Liver (tissue), 7 donors: ENCODE measurements at regions not wholly inside any gene's neighbourhood (a gene's known extent, or its start where the extent isn't known, plus 50 kb on each side); places are given as distances from the start of the nearest gene placed in this dataset.
A peak's percentile ranks its signal among the peaks of the same experiment; 100 is the strongest.

Source experiments
- DNase-seq: peaks from one replicate; pipeline ENCODE4 v3.0.0-alpha.2; 2017; ENCODE audit warnings: low spot score
- H3K27ac ChIP-seq, 2 donors: one replicate each; pipeline ENCODE4 v1.7.0; 2013; ENCODE audit warnings: inconsistent platforms in 2 of 2, low read length in 2 of 2, control low read depth in 1 of 2, low read depth in 1 of 2, mild to moderate bottlenecking in 1 of 2
- H3K27me3 ChIP-seq, 4 donors: one replicate each; pipeline versions ENCODE4 v1.6.1 to v1.7.0; 2013; ENCODE audit warnings: low read length in 3 of 4, inconsistent platforms in 1 of 4, mild to moderate bottlenecking in 1 of 4, moderate library complexity in 1 of 4; ENCODE audit not compliant: control insufficient read depth in 4 of 4, insufficient read depth in 4 of 4
- H3K36me3 ChIP-seq, 4 donors: one replicate each; pipeline versions ENCODE4 v1.6.1 to v1.7.0; 2013; ENCODE audit warnings: low read length in 3 of 4, mild to moderate bottlenecking in 3 of 4, low read depth in 1 of 4, moderate library complexity in 1 of 4; ENCODE audit not compliant: control insufficient read depth in 4 of 4, insufficient read depth in 3 of 4
- H3K4me1 ChIP-seq, 4 donors: one replicate each; pipeline versions ENCODE4 v1.6.1 to v1.7.0; 2013; ENCODE audit warnings: low read length in 3 of 4, mild to moderate bottlenecking in 3 of 4, moderate library complexity in 1 of 4; ENCODE audit not compliant: control insufficient read depth in 4 of 4, insufficient read depth in 4 of 4
- H3K4me3 ChIP-seq, 3 donors: one replicate each; pipeline versions ENCODE4 v1.6.1 to v1.7.0; 2013; ENCODE audit warnings: low read length in 3 of 3, control low read depth in 1 of 3, low read depth in 1 of 3, mild to moderate bottlenecking in 1 of 3
- H3K9ac ChIP-seq, 2 donors: one replicate each; pipeline ENCODE4 v1.7.0; 2013; ENCODE audit warnings: low read length in 2 of 2, mild to moderate bottlenecking in 2 of 2, moderate library complexity in 2 of 2, control low read depth in 1 of 2, low read depth in 1 of 2
- H3K9me3 ChIP-seq, 4 donors: one replicate each; pipeline versions ENCODE4 v1.6.1 to v1.7.0; 2013; ENCODE audit warnings: low read length in 3 of 4; ENCODE audit not compliant: control insufficient read depth in 4 of 4
- FOXA2 ChIP-seq: IDR thresholded peaks from 2 replicates; pipeline ENCODE4 v1.6.1; 2016; ENCODE audit warnings: antibody characterized with exemption
- HNF4G ChIP-seq: IDR thresholded peaks from 2 replicates; pipeline ENCODE4 v1.6.1; 2016; ENCODE audit warnings: antibody characterized with exemption
- JUND ChIP-seq, 2 donors: IDR thresholded peaks; 2 replicates each; pipeline ENCODE4 v1.6.1; 2016; ENCODE audit warnings: antibody characterized with exemption in 2 of 2
- RAD21 ChIP-seq, 2 donors: IDR thresholded peaks; 2 replicates each; pipeline ENCODE4 v1.6.1; 2016; ENCODE audit warnings: antibody characterized with exemption in 2 of 2, mild to moderate bottlenecking in 2 of 2
- REST ChIP-seq: IDR thresholded peaks from 2 replicates; pipeline ENCODE4 v1.6.1; 2016; ENCODE audit warnings: antibody characterized with exemption, mild to moderate bottlenecking
- RXRA ChIP-seq, 2 donors: IDR thresholded peaks; 2 replicates each; pipeline ENCODE4 v1.6.1; 2017 to 2018; ENCODE audit warnings: antibody characterized with exemption in 2 of 2, mild to moderate bottlenecking in 1 of 2
- SP1 ChIP-seq: IDR thresholded peaks from 2 replicates; pipeline ENCODE4 v1.6.1; 2018; ENCODE audit warnings: antibody characterized with exemption, mild to moderate bottlenecking
- TAF1 ChIP-seq: conservative IDR thresholded peaks from 2 replicates; pipeline ENCODE4 v1.6.1; 2016; ENCODE audit warnings: antibody characterized with exemption, mild to moderate bottlenecking
- ZBTB33 ChIP-seq: IDR thresholded peaks from 2 replicates; pipeline ENCODE4 v1.6.1; 2016; ENCODE audit warnings: antibody characterized with exemption
- WGBS: extraction: QIAGEN DNeasy Blood & Tissue Kit; methylation state at CpG from one replicate; pipeline ENCODE4 v1.1.7; 2013; 5-methylcytosine and 5-hydroxymethylcytosine counted together
- TF ChIP-seq, protein P1 (sequence below): IDR thresholded peaks from 2 replicates; pipeline ENCODE4 v1.6.1; 2016; ENCODE audit warnings: antibody characterized with exemption
- donor health status: healthy.
- donor health status: healthy.
- donor health status: healthy.
- donor health status: healthy.

DNA sequence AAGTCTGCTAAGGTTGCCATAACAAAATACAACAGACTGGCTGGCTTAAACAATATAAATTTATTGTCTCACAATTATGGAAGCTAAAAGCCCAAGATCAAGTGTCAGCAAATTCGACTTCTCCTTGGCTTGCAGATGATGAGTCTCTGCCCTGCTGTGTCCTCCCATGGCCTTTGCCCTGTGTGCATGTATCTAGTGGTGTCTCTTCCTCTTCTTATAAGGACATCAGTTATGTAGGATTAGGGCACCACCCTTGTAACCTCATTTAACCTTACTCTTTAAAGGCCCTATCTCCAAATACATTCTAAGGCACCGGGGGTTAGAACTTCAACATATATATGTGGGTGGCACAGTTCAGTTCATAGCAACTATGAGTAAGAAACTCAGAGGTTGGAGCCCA, 157.9 kb upstream of the RASA1 start:
- TF ChIP-seq HNF4G (no peak), RXRA (IDR thresholded peaks at IDR 0.05) (peak in 1 of 2 donors; percentile 19)
- no peaks in the 10 kb centered on the region for H3K36me3 ChIP-seq
- no peak overlapping the region for H3K27ac ChIP-seq
- H3K4me3 ChIP-seq: no peak overlapping the region
- 74% methylated on average over 2 of the region's 2 CpGs for WGBS
- DNase-seq: no peak
- H3K9me3 ChIP-seq: no peaks in the 10 kb centered on the region
- H3K9ac ChIP-seq: no peak overlapping the region
- no peaks in the 10 kb centered on the region for H3K27me3 ChIP-seq
- H3K4me1 ChIP-seq: no peaks in the 10 kb centered on the region

DNA sequence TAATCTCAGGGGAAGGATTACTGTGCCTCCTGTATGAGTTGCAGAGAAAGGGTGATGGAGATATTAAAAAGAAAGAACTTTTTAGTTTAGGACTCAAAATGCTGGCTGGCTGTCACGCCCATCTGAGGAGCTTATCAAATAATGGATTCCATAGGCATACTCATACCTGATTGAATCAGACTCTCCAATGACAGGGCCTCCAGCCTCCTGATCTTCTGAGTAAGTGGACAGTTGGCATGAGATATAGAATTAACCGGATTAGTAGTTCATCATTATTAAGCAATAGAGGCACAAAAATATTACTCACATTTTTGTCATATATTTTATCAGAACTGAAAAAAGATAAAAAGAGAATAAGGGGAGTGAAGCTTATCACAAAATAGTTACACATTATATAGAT, 157.0 kb upstream of the RASA1 start:
- TF ChIP-seq REST: no peak
- TF ChIP-seq JUND (IDR thresholded peaks at IDR 0.05): no peak
- no peak for TF ChIP-seq FOXA2
- TF ChIP-seq HNF4G: no peak
- no peak for TF ChIP-seq RAD21 (IDR thresholded peaks at IDR 0.05)
- no peak for TF ChIP-seq TAF1

GRCh38 chr5:87113861-87114260, 153.8 kb upstream of the RASA1 start:
- Histone ChIP-seq H3K36me3 (no peaks in the 10 kb centered on the region), H3K27me3 (no peaks in the 10 kb centered on the region), H3K9me3 (no peaks in the 10 kb centered on the region), H3K27ac (no peak overlapping the region), H3K4me1 (no peaks in the 10 kb centered on the region), H3K9ac (no peak overlapping the region), H3K4me3 (no peak overlapping the region)
- no peak for TF ChIP-seq ZBTB33
- TF ChIP-seq SP1: no peak
- TF ChIP-seq, protein P1, sequence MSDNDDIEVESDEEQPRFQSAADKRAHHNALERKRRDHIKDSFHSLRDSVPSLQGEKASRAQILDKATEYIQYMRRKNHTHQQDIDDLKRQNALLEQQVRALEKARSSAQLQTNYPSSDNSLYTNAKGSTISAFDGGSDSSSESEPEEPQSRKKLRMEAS: no peak
- 83% methylated on average over 3 of the region's 3 CpGs for WGBS
- DNase-seq: no peak

More for the DNA sequence above, 157.0 kb upstream of the RASA1 start:
- H3K27ac ChIP-seq: no peak overlapping the region
- no peaks in the 10 kb centered on the region for H3K9me3 ChIP-seq
- no peaks in the 10 kb centered on the region for H3K36me3 ChIP-seq
- H3K9ac ChIP-seq: no peak overlapping the region
- no peak overlapping the region for H3K4me3 ChIP-seq
- H3K4me1 ChIP-seq: no peaks in the 10 kb centered on the region
- H3K27me3 ChIP-seq: no peaks in the 10 kb centered on the region
- DNase-seq: no peak
- WGBS: 84% methylated on average over 2 of the region's 2 CpGs
